ENCODE measurements at regions not wholly inside any gene's neighbourhood (a gene's known extent, or its start where the extent isn't known, plus 50 kb on each side); places are given as distances from the start of the nearest gene placed in this dataset.

DNA sequence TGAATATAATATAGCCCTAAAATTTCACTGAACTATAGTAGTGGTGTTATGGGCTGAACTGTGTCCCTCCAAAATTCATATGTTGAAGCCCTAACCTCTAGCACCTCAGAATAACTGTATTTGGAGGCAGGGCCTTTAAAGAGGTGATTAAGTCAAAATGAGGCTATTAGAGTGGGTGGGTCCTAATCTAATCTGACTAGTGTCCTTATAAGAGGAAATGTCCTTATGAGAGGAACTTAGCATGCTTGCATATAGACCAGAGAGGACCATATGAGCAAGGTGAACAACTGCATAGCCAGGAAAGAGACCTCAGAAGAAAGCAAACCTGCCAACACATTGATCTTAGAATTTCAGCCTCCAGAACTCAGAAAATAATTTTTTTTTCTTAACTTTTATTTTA, 238.4 kb downstream of the ZEB2 start:
- no peaks in the 10 kb centered on the region for H3K9me3 ChIP-seq
- no peak overlapping the region for H3K4me3 ChIP-seq
- H3K9ac ChIP-seq (ENCODE audit: low read depth in 2 of 2, low read length in 2 of 2), result no peak overlapping the region
- no peaks in the 10 kb centered on the region for H3K4me1 ChIP-seq
- H3K36me3 ChIP-seq, result no peaks in the 10 kb centered on the region
- H3K27me3 ChIP-seq, result no peaks in the 10 kb centered on the region
- DNase-seq, result no peak
- TF ChIP-seq, protein P1, sequence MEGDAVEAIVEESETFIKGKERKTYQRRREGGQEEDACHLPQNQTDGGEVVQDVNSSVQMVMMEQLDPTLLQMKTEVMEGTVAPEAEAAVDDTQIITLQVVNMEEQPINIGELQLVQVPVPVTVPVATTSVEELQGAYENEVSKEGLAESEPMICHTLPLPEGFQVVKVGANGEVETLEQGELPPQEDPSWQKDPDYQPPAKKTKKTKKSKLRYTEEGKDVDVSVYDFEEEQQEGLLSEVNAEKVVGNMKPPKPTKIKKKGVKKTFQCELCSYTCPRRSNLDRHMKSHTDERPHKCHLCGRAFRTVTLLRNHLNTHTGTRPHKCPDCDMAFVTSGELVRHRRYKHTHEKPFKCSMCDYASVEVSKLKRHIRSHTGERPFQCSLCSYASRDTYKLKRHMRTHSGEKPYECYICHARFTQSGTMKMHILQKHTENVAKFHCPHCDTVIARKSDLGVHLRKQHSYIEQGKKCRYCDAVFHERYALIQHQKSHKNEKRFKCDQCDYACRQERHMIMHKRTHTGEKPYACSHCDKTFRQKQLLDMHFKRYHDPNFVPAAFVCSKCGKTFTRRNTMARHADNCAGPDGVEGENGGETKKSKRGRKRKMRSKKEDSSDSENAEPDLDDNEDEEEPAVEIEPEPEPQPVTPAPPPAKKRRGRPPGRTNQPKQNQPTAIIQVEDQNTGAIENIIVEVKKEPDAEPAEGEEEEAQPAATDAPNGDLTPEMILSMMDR (IDR thresholded peaks at IDR 0.05), result no peak
- intact Hi-C loops (cut with DNase I), result no loop called here
- no peak overlapping the region for H3K27ac ChIP-seq

DNA sequence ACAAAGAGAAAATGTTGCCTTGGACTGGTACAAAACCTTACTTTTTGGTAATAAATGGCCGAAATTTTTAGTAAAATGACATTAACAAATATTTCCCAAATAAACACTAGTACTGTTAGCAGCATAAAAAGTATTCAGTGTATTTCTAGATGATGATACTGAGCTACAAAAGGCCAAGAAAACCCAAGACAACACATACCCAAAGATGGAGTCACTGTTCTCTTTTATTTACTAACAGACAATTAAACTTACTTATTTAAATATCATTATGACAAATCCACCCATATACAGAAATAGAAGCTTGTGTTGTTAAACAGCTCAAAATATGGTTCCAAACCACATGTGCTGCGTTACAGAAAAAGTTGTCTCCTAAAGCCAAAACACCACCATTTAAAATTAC, 239.9 kb downstream of the ZEB2 start:
- H3K9me3 ChIP-seq, result no peaks in the 10 kb centered on the region
- intact Hi-C loops (cut with DNase I), result no loop called here

DNA sequence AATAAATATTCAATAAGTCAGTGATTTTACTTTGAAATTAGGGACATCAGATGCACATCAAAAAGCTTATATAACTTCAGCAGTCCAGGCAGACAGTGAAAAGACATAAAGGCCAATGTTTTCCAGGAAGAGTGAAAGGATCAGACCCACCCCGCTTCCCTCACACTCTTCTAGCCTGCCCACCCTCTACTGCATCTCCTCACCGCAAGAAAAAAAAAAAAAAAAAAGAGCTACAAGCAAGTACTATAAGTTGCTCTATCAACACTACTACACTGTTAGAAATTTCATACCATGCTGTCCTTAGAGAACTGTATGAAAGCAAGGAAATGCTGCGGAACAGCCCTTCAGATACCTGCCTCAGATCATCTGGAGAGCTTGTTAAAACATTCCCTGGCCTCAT, 240.8 kb downstream of the ZEB2 start:
- Histone ChIP-seq H3K27me3 (no peaks in the 10 kb centered on the region), H3K27ac (no peak overlapping the region), H3K9ac (ENCODE audit: low read depth in 2 of 2, low read length in 2 of 2) (no peak overlapping the region), H3K4me1 (no peaks in the 10 kb centered on the region), H3K9me3 (no peaks in the 10 kb centered on the region), H3K4me3 (no peak overlapping the region), H3K36me3 (no peaks in the 10 kb centered on the region)
- TF ChIP-seq, protein P1 (IDR thresholded peaks at IDR 0.05), result no peak
- no peak for DNase-seq
- intact Hi-C loops (cut with DNase I), result no loop called here

More for the DNA sequence above, 239.9 kb downstream of the ZEB2 start:
- Histone ChIP-seq H3K36me3 (no peaks in the 10 kb centered on the region), H3K4me1 (no peaks in the 10 kb centered on the region), H3K27ac (no peak overlapping the region), H3K9ac (ENCODE audit: low read depth in 2 of 2, low read length in 2 of 2) (no peak overlapping the region), H3K27me3 (no peaks in the 10 kb centered on the region), H3K4me3 (no peak overlapping the region)
- DNase-seq, result no peak
- TF ChIP-seq, protein P1 (IDR thresholded peaks at IDR 0.05), result no peak

DNA sequence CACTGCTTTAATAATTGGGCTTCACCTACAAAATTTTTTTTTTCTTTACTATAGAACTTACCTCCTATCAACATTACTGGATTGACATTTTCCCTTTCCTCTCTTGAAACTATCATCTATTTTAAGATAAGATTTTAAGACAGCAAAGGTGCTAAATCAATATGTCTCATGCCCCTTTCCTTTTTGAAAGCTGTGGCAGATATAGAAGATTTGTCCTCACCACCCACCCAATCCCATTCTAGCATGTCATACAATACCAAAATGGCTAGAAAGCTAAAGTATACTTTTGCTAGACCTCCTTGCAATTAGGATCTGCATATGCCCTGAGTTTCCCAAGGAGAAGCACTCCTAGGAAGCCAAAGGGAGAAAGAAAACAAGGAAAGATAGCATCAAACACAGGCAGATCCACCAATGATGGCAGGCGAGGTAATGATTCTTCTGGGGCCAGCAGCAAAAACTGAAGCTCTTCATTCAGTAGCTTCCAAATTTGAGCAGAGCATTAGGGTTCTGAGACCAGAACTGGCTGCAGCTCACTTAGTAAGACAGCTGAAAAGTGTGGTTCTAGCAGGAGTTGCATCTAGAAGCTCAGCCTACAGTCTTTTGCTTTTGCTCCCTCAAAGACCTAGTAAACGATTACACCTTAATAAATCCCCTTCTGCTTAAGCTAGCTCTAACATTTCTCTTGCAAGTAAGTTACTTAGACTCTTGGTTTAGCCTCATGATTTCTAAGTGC, 242.1 kb downstream of the ZEB2 start:
- DNase-seq, result no peak
- Histone ChIP-seq H3K27me3 (no peaks in the 10 kb centered on the region), H3K27ac (no peak overlapping the region), H3K36me3 (no peaks in the 10 kb centered on the region), H3K4me3 (no peak overlapping the region), H3K9me3 (no peaks in the 10 kb centered on the region), H3K4me1 (no peaks in the 10 kb centered on the region), H3K9ac (ENCODE audit: low read depth in 2 of 2, low read length in 2 of 2) (no peak overlapping the region)
- intact Hi-C loops (cut with DNase I), result no loop called here
- TF ChIP-seq, protein P1 (IDR thresholded peaks at IDR 0.05), result no peak

DNA sequence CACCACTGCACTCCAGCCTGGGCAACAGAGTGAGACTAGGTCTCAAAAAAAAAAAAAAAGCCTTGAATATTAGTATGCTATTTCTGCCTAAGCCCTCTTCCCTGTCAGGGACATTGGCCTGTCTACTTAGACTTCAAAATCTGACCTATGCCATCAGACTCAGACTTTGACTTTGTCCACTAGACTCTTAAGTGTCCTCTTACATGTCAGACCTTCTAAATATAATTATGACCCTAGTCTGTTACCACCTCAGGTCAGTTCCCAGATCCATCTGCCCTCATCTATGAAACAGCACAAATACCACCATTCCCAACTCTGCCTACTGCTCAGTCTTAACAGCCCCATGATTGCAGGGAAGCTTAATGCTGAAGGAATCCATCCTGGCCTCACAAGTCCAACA, 244.6 kb downstream of the ZEB2 start:
- Histone ChIP-seq H3K36me3 (no peaks in the 10 kb centered on the region), H3K27ac (no peak overlapping the region), H3K9ac (ENCODE audit: low read depth in 2 of 2, low read length in 2 of 2) (no peak overlapping the region), H3K4me1 (no peaks in the 10 kb centered on the region), H3K27me3 (no peaks in the 10 kb centered on the region), H3K9me3 (no peaks in the 10 kb centered on the region), H3K4me3 (no peak overlapping the region)
- TF ChIP-seq, protein P1 (IDR thresholded peaks at IDR 0.05), result no peak
- DNase-seq, result no peak
- intact Hi-C loops (cut with DNase I), result no loop called here
